ENCODE measurements at regions not wholly inside any gene's neighbourhood (a gene's known extent, or its start where the extent isn't known, plus 50 kb on each side); places are given as distances from the start of the nearest gene placed in this dataset.

DNA sequence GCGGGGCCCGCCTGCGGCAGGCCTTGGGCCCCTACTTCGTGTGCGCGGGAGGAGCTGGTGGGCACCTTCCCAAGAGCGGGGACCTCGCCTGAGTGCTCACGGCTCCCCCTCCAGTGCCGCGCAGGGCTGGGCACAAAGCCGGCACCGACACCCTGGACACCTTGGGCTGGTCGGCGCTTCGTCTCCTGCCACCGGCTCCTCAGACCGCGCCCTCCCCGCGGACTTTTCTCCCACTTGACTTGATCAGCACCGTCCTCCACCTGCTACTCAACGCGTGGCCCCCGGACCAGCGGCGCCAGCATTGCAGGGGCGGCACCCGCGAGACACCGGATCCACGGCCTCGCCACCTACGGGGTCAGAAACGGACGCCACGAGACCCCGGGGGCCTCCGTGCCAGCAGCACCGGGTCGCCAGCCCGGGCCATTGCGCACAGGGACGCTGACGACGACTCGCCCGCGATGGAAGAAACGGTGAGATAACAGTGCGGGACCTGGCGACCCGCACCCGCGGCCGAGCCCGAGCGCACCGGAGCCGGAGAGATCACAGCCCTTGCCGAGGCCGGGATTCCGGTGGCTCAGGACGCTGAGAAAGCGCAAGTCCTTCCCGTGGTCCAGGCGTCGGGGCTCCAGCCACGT, 154.2 kb downstream of the DLL1 start:
- TF ChIP-seq, protein P1, sequence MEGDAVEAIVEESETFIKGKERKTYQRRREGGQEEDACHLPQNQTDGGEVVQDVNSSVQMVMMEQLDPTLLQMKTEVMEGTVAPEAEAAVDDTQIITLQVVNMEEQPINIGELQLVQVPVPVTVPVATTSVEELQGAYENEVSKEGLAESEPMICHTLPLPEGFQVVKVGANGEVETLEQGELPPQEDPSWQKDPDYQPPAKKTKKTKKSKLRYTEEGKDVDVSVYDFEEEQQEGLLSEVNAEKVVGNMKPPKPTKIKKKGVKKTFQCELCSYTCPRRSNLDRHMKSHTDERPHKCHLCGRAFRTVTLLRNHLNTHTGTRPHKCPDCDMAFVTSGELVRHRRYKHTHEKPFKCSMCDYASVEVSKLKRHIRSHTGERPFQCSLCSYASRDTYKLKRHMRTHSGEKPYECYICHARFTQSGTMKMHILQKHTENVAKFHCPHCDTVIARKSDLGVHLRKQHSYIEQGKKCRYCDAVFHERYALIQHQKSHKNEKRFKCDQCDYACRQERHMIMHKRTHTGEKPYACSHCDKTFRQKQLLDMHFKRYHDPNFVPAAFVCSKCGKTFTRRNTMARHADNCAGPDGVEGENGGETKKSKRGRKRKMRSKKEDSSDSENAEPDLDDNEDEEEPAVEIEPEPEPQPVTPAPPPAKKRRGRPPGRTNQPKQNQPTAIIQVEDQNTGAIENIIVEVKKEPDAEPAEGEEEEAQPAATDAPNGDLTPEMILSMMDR (IDR thresholded peaks at IDR 0.05; ENCODE audit: unreplicated experiment) = no peak
- no peak for DNase-seq
- CTCF ChIA-PET = no interaction called here
- H3K4me3 Mint-ChIP-seq (ENCODE audit: low read depth, unreplicated experiment) = no peak overlapping the region
- H3K36me3 Mint-ChIP-seq (ENCODE audit: insufficient read depth, unreplicated experiment) = no peaks in the 10 kb centered on the region
- peaks cover 10% of the 10 kb centered on the region for H3K9me3 Mint-ChIP-seq (ENCODE audit: low read depth, unreplicated experiment)
- intact Hi-C loops (cut with micrococcal nuclease; ENCODE audit: unreplicated experiment) = no loop called here
- BruUV-seq (replicated peaks) = no TSS peak
- no peaks in the 10 kb centered on the region for H3K4me1 Mint-ChIP-seq (ENCODE audit: low read depth, unreplicated experiment)
- no peak overlapping the region for H3K27ac Mint-ChIP-seq (ENCODE audit: unreplicated experiment)
- H3K27me3 Mint-ChIP-seq (ENCODE audit: unreplicated experiment) = no peaks in the 10 kb centered on the region

DNA sequence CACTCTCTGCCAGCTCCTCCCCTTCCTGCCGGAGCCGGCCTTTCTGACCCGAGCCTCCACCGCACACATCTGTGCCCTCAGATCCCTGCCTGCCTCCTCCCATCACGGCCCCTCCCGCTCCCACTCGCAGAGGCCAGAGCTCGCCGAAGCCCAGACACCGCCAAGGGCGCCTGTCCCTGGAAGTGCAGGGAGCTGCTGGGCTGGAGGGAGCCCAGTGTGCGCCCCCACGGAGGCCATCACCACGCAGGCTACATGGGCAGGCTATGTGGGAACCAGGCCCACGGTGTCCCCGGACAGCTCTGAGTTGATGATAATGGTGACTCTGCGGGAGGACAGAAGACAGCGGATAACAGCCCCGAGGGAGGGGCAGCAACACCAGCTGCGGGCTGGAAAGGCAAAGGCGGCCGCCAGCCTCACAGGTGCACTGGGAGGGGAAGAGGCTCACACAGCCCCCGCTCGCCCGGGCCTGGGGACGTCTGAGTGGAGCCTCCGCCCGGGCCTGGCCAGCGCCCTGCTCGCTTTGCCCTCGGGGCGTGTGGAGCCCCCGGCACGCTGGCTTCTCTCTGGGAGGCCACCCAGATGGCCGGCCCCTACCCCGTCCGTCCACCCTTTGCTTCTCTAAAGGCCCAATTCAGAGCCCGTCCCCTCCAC, 154.9 kb downstream of the DLL1 start:
- H3K4me1 Mint-ChIP-seq (ENCODE audit: low read depth, unreplicated experiment) = no peaks in the 10 kb centered on the region
- no peak overlapping the region for H3K27ac Mint-ChIP-seq (ENCODE audit: unreplicated experiment)
- no peaks in the 10 kb centered on the region for H3K27me3 Mint-ChIP-seq (ENCODE audit: unreplicated experiment)
- peaks cover 10% of the 10 kb centered on the region for H3K9me3 Mint-ChIP-seq (ENCODE audit: low read depth, unreplicated experiment)
- no peak overlapping the region for H3K4me3 Mint-ChIP-seq (ENCODE audit: low read depth, unreplicated experiment)
- no peaks in the 10 kb centered on the region for H3K36me3 Mint-ChIP-seq (ENCODE audit: insufficient read depth, unreplicated experiment)
- no TSS peak for BruUV-seq (replicated peaks)
- TF ChIP-seq, protein P1 (IDR thresholded peaks at IDR 0.05; ENCODE audit: unreplicated experiment) = no peak
- intact Hi-C loops (cut with micrococcal nuclease; ENCODE audit: unreplicated experiment) = no loop called here
- no peak for DNase-seq
- CTCF ChIA-PET = no interaction called here

DNA sequence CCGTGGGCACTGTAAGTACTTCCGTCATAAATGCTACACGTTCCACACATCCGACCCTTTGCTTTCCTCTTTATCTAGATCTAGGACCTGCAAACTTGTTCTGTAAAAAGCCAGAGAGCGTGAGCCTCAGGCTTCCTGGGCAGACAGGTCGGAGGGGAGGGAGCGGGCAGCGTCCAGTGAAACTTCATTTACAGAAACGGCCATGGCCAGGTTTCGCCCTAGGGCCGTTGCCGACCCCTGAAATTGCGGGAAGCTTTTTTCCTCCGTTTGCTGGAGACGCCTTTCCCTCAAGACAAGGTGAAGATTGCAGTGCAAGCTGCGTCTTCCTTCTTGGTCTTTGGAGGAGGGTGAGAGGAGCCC, 155.4 kb downstream of the DLL1 start:
- H3K9me3 Mint-ChIP-seq (ENCODE audit: low read depth, unreplicated experiment) = peaks cover 10% of the 10 kb centered on the region
- no peaks in the 10 kb centered on the region for H3K27me3 Mint-ChIP-seq (ENCODE audit: unreplicated experiment)
- TF ChIP-seq, protein P1 (IDR thresholded peaks at IDR 0.05; ENCODE audit: unreplicated experiment) = no peak
- intact Hi-C loops (cut with micrococcal nuclease; ENCODE audit: unreplicated experiment) = no loop called here
- H3K36me3 Mint-ChIP-seq (ENCODE audit: insufficient read depth, unreplicated experiment) = no peaks in the 10 kb centered on the region
- CTCF ChIA-PET = no interaction called here
- H3K4me3 Mint-ChIP-seq (ENCODE audit: low read depth, unreplicated experiment) = no peak overlapping the region
- H3K27ac Mint-ChIP-seq (ENCODE audit: unreplicated experiment) = no peak overlapping the region
- no TSS peak for BruUV-seq (replicated peaks)
- no peaks in the 10 kb centered on the region for H3K4me1 Mint-ChIP-seq (ENCODE audit: low read depth, unreplicated experiment)
- DNase-seq = no peak

DNA sequence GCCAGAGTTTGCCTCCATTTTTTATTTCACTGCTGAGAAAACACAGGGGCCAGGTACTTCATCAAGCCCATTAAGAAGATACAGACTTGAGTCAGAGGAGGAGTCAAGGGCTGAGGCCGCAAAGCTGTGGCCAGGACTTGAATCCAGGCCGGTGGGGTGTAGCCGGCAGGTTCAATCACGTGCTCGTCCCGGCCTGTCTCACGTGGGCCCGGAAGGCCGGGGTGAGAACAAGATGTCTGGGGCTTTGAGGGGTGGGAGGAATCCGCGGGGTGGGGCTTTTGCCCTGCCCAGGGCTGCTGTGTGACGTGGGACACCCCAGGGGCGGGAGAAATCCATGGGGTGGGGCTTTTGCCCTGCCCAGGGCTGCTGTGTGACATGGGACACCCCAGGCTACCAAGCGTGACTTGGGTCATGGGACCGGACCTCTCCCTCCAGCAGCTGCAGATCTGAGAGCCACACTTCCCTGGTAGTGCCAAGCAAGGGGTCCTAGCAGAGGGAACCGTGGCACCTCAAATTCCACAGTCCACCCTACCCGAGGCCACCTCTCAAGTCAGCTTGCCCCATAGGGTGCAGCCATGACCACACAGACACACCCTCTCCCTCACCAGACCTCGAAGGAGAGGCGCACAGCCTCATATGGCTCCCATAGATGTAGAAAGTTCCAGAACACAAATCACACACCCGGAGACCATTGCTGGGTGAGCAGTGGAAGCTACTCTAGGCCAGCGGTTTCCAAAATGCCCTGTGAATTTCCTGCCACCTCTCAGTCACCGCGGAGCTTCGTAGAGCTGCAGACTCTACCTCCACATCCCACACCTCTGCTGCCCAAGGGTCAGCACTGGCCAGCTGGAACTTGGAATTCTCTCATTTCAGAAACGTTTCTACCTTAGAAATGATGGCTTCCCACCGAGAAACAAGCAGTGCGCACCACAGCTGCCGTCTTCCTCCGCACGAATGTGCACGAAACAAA, 156.1 kb downstream of the DLL1 start:
- no peak for DNase-seq
- peaks cover 10% of the 10 kb centered on the region for H3K9me3 Mint-ChIP-seq (ENCODE audit: low read depth, unreplicated experiment)

More for the DNA sequence above, 156.1 kb downstream of the DLL1 start:
- Mint-ChIP-seq H3K27me3 (ENCODE audit: unreplicated experiment) (no peaks in the 10 kb centered on the region), H3K4me1 (ENCODE audit: low read depth, unreplicated experiment) (no peaks in the 10 kb centered on the region), H3K36me3 (ENCODE audit: insufficient read depth, unreplicated experiment) (no peaks in the 10 kb centered on the region), H3K27ac (ENCODE audit: unreplicated experiment) (no peak overlapping the region), H3K4me3 (ENCODE audit: low read depth, unreplicated experiment) (no peak overlapping the region)
- intact Hi-C loops (cut with micrococcal nuclease; ENCODE audit: unreplicated experiment) = no loop called here
- CTCF ChIA-PET = no interaction called here
- no TSS peak for BruUV-seq (replicated peaks)
- TF ChIP-seq, protein P1 (IDR thresholded peaks at IDR 0.05; ENCODE audit: unreplicated experiment) = no peak
